ENCODE measurements at regions not wholly inside any gene's neighbourhood (a gene's known extent, or its start where the extent isn't known, plus 50 kb on each side); places are given as distances from the start of the nearest gene placed in this dataset.

- DNase-seq = no peak
Observed at GRCh38 chr9:91073049-91073810, 271.6 kb downstream of the SYK start.

GRCh38 chr9:91073811-91074771 is 272.5 kb downstream of the SYK start:
- no peak for DNase-seq

- DNase-seq = no peak
Observed at GRCh38 chr9:91074866-91075265, 273.2 kb downstream of the SYK start.

- DNase-seq = no peak
Observed at GRCh38 chr9:91075279-91075678, 273.7 kb downstream of the SYK start.

- no peak for DNase-seq
Observed at GRCh38 chr9:91077624-91078368, 276.2 kb downstream of the SYK start.

- DNase-seq = no peak
Observed at GRCh38 chr9:91078369-91078695, 276.7 kb downstream of the SYK start.

- no peak for DNase-seq
Observed at GRCh38 chr9:91082731-91083130, 279.0 kb downstream of the AUH start.

GRCh38 chr9:91084896-91085516 is 276.7 kb downstream of the AUH start:
- DNase-seq = no peak

- DNase-seq = no peak
Observed at GRCh38 chr9:91085517-91086291, 276.0 kb downstream of the AUH start.

GRCh38 chr9:91086657-91087461 is 274.9 kb downstream of the AUH start:
- no peak for DNase-seq

- DNase-seq = no peak
Observed at GRCh38 chr9:91087462-91087759, 274.3 kb downstream of the AUH start.

- DNase-seq = no peak
Observed at GRCh38 chr9:91089405-91090129, 272.2 kb downstream of the AUH start.

GRCh38 chr9:91090130-91090410 is 271.6 kb downstream of the AUH start:
- no peak for DNase-seq

GRCh38 chr9:91092214-91092613 is 269.5 kb downstream of the AUH start:
- DNase-seq = no peak

GRCh38 chr9:91094324-91095088 is 267.2 kb downstream of the AUH start:
- no peak for DNase-seq

GRCh38 chr9:91098203-91098850 is 263.4 kb downstream of the AUH start:
- no peak for DNase-seq

- DNase-seq = no peak
Observed at GRCh38 chr9:91099436-91099835, 262.3 kb downstream of the AUH start.

GRCh38 chr9:91100878-91101450 is 260.8 kb downstream of the AUH start:
- DNase-seq = no peak

- peak; percentile 57 for DNase-seq
Observed at GRCh38 chr9:91101611-91102168, 260.0 kb downstream of the AUH start.

All from activated naive CD4-positive, alpha-beta T cell treated with anti-CD3 and anti-CD28 coated beads, Interleukin-2, amount 50 U/mL, for 16 hours (primary cell).